GM21390 (cell line): ENCODE measurements at regions not wholly inside any gene's neighbourhood (a gene's known extent, or its start where the extent isn't known, plus 50 kb on each side); places are given as distances from the start of the nearest gene placed in this dataset.

Experiments
- ATAC-seq: cut with Tn5 transposase; IDR thresholded peaks from one replicate; pipeline ENCODE4 v1.9.1; 2021; ENCODE audit not compliant: unreplicated experiment

DNA sequence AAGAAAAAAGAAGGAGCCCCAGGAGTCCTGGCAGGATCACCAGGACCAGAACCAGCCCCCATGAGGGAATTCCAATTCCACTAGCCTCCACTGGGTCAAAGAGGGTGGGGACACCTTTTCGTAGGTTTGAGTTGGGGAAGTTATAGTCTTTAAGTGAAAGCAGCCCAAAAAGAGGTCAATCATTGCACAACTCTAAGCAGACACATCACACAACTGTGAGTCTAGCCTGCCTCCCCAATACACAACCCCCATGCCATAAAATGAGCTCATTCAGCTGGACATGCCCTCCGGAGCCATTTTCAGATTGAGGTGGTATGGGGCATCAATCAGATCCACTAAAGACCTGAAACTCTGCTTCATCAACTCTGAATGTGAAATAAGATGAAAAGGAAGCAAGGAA lies 179.9 kb downstream of the NPHP4 start:
- no peak for ATAC-seq

DNA sequence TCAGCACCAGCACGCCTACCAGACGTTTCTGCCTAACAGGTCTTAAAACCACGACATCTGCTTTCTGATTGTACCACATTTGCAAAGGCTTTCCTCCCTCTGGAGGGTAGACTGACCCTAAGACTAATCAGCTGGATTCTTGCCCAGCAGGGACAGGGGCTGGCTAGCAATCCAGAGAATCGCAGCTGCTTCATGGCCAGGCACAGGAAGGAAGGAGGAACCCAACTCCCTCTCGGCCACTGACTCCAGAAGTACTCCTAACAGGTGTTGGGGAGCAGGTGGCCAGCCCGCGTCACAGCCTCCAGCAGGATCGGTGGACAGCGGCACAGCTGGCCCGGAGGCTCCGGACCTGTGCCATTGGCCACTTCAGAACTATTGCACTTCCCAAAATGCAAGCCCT lies 180.8 kb downstream of the NPHP4 start:
- no peak for ATAC-seq

DNA sequence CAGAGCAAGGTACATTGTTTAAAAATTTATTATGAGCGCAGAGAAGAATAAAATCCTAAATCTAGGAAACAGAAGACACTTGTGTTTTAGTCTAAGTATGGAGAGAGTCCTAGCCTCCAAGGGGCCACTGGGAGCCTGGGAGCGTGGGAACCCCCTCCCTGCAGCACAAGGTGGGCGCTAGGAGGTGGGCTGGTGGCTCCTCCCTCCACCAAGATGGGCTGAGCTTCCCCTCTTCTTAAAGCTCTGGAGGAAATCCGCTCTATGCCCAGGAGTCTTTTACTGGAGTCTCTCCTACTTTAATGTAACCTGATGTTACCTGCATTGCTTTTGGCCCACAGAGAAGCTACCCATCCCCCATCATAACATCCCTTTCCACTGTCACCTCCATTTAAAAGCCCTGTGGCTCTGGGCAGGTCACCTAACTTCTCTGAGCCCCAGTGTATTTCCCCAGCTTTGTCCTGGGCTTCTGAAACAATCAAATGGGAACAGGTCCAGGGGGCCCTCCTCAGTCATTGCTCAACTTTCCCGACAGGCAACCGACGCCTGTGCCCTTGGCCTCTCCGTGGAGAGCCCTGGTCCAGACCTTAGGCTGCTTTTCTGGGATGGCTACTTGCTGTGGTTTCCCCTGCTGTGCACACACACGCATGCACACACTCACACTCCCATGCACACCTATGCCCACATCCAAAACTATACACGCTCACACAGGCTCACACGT lies 181.5 kb downstream of the NPHP4 start:
- ATAC-seq: no peak

DNA sequence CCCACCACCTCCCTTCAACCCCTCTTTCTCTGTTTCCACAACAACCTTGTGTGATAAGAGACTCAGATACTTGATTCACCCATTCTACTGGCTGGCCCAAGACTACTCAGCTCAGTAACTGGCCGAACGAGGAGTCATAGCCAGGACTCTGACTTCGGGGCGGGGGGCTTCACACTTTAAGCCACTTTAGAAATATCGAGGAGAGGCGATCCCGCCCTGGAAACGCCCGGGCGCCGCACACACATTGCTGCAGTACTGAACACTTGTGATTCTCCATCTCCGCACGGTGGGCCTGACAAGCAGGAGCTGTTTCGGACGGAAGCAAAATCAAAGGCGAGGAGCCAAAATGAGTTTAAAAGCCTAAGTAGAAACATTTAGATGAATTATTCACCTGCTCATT lies 182.1 kb downstream of the NPHP4 start:
- no peak for ATAC-seq

DNA sequence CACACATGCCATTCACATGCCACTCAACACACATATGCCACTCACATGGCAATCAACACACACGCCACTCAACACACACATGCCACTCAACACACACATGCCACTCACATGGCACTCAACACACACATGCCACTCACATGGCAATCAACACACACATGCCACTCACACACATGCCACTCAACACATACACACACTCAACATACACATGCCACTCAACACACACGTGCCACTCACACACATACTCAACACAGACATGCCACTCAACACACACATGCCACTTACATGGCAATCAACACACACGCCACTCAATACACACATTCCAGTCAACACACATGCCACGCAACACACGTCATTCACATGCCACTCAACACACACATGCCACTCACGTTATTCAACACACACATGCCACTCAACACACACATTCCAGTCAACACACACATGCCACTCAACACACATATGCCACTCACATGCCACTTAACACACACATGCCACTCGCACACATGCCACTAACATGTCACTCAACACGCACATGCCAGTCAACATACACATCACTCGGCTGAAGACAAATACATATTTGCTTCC lies 182.9 kb downstream of the NPHP4 start:
- no peak for ATAC-seq

DNA sequence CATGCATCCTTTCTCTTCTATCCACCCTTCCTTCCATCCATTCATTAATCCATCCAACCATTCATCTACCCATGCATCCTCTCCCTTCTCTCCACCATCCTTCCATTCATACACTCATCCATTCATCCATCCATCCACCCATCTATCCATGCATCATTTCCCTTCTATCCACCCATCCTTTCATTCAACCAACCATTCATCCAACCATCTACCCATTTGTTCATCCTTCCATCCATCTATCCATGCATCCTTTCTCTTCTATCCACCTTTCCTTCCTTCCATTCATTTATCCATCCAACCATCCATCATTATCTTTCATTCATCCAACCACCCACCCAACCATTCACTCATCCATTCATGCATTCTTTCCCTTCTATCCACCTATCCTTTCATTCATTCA lies 188.4 kb downstream of the NPHP4 start:
- ATAC-seq: no peak

DNA sequence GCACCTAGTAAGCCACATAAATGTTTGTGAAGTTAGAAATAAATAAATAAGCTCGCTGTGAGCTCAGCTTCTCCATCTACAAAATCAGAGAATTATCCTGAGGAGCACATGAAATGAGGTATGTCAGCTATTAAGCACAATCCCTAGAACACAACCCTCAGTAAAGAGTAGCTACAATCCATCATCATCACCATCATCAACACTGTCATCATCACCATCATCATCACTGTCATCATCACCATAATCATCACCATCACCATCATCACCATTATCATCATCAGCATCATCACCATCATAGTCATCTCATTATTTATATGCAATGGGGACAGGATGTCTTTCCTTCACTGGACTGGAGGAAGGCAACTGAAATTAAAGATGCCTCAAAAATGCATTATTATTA lies 189.6 kb downstream of the NPHP4 start:
- ATAC-seq: no peak

DNA sequence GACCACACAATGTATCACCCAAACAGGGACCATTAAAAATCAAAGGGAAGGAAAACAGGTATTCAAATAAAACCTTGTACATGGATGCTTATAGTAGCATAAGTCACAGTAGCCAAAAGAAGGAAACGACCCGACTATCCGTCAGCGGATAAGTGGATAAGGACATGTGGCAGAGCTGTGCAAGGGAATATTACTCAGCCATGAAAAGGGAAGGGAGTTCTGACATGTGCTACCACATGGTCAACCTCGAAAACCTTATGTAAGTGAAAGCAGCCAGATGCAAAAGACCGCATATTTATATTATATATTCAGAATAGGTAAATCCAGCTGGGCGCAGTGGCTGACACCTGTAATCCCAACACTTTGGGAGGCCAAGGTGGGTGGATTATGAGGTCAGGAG lies 193.3 kb downstream of the NPHP4 start:
- ATAC-seq: no peak

DNA sequence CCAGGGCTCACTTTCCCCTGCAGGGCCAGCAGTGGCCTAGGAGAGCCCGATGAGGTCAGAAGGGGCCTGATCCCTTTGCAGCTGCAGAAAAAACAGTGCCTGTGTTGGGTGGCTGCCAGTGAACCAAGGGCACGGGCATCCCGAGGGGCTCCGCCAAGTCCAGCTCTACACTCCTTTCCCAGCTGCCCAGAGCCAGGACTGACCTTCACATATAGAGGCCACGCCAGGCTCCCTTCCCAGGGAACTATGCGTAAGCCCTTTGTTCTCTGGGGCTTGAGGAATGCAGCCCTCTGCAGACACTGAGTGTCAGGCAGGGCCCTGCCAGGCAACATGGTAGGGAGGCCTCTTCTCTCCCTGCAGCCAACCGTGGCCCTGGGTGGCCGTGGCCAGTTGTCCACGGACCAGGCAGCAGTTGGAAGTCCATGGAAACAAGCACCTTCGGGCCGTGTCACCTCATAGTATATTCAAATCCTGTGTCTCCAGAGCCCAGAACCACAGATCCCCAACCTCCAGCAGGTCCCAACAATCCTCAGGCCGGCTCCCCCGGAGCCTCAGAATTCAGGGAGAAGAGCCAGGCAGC lies 194.0 kb downstream of the NPHP4 start:
- ATAC-seq: no peak

DNA sequence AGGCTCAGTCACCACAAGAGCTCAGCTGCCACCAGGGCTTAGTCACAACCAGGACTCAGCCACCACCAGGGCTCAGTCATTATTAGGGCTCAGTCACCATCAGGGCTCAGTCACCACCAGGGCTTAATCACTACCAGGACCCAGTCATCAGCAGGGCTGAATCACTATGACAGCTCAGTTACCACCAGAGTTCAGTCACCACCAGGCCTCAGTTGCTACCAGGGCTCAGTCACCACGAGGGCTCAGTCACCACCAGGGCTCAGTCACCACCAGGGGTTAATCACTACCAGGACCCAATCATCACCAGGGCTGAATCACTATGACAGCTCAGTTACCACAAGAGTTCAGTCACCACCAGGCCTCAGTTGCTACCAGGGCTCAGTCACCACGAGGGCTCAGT lies 196.2 kb downstream of the NPHP4 start:
- no peak for ATAC-seq

DNA sequence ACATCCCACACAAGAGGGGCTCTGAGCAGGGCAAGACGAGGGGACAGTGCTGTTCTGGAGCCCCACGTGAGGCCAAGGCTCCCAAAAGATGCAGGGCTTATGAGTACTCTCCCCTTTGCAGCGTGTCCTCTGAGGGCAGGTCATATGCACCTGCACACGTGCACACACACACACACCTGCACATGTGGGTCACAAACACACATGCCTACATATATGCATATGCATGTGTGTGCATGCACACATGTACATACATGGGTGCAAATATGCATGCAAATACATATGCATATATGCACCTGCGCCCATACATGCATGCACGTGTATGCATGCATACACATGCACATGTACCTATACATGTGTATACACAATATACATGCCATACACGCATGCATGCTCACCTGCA lies 197.9 kb downstream of the NPHP4 start:
- no peak for ATAC-seq

DNA sequence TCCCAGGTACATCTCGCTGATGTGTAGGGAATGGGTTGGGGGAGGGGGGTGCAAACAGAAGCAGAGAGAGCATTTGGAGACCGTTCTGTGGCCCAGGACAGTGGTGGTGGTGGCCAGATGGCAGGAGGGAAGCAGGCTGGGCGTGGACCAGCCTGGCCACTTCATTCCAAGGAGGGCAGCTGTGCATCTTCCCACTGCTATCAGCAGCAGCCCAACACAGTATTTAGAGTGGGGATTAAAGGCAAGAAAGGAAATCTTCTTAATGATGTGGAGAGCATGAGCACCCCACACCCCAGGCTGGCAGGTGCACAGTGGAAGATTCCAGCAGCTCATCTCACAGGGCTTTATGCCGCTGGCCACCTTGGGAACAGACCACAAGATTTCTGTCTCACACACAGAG lies 198.7 kb downstream of the NPHP4 start:
- ATAC-seq: no peak

DNA sequence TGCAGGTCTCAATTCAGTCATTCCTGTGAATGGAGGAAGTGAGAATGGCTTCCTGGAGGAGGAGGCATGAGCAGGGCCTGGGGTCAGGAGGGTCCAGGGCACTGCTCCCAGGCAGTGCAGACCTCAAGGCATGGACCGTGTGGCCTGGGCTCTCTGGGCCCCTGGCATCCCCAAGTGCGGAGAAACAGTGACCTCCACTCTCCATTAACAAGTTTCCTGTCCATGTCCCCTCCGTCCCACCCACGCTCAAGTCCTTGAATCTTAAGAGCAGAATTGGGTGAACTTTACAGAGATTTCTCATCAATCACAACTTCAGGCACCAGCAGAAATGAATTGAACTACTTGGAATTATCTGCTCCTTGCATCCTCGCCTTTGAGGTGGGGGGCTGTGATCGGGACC lies 211.1 kb downstream of the NPHP4 start:
- ATAC-seq: no peak

DNA sequence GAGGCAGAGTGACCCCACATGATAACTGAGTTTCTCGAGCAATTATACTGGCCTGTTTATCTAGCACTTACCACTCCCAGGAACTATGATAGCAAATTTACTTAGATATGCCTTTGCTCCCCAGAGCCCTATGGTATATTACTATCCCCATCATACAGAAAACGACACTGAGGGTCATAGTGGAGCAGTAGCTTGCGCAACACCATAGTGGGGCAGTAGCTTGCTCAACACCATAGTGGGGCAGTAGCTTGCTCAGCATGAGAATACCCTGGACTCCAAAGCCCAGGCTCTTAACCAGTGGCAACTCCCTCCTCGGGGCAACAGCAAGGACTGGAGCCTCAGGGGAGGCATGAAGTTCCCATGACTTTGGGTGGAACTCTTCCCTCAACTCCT lies 211.9 kb downstream of the NPHP4 start:
- no peak for ATAC-seq

DNA sequence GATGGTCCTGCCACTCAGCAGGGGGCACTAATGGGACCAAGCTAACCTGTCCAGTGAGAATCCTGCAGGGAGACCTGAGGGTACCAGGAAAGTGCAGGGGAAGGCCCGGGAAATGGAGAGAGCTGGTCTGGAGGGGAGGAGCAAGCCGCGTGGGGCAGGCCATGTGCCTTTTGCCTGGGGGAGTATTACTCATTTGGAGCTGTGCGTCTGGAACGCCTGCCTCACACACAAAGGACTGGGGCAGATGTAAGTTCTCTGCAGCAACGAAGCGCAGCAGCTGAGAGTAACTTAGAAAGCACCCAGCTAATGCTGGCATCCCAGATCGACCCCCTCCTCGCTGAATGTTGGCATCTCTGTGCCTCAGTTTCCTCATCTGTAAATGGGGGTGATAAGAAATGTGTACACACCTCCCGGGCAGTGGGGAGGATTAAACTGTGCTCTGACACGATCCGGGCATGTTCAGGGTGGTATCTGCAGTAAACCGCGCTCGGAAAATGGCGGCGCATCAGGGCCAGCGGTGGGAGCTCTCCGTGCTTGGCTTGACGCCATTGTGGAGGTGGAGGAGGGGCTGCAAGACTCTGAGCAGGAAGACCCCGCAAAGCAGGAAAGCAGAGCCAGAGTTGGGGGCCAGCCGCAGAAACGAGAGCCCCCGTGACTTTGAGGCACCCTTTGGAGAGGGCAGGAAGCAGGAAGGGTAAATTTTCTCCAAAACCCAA lies 212.5 kb downstream of the NPHP4 start:
- ATAC-seq: no peak

DNA sequence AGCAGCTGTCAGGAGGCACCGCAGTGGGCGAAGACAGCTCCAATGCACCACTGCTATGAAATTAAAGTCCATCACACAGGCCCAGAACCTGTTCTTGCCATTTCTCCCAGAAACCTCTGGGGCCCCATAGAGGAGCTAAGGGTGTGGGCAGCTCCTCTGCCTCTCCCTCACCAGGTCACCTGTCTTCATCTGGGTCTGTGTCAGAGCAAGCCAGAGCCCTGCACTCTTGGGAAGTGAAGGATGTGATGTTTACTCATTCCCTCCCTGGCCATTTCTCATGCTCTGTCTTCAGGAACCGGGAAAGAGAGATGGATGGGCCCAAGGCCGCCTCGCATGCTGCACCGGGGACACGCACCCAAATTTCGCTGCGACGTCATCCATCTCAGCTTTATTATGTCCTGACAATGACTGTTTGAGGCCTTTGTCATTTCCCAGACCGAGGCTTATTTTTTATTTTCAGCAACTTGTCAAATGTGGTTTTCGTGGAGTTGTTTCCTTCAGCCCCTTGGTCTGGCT lies 216.1 kb downstream of the NPHP4 start:
- ATAC-seq: no peak

DNA sequence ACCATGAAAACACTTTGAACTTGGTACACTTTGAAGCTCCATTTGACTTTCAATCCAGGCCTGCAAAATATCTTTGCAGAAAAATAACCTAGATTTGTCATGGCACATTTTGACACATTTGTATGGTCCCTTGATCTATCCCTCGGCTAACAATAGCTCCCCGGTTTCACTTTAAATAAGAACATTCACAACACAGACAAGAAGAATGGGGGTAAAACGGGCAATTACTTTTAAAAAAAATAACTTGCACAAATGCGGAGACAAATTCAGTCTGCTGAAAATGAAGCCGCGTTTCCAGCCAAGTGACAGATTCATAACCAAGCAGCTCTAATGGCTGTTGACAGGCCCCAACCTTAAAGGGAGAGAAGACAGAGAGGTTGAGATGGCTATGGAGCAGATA lies 218.2 kb downstream of the NPHP4 start:
- ATAC-seq: no peak

DNA sequence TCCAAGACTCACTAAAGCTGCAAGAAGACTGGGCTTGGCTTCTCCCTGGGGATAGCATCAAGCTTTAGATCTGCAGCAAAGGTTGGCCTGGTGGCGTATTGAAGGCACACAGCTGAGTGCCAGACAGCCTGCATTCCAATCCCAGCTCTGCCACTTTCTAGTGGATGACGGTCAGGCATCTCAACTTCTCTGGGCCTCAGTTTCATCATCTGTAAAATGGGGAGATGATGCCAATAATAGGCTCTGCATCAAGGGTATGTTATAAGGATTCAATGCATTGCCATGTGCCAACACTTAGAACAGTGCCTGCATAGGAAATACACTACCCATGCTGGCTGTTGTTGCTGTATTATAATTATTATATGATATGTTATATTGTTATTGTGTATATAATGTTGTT lies 220.4 kb downstream of the NPHP4 start:
- ATAC-seq: no peak

DNA sequence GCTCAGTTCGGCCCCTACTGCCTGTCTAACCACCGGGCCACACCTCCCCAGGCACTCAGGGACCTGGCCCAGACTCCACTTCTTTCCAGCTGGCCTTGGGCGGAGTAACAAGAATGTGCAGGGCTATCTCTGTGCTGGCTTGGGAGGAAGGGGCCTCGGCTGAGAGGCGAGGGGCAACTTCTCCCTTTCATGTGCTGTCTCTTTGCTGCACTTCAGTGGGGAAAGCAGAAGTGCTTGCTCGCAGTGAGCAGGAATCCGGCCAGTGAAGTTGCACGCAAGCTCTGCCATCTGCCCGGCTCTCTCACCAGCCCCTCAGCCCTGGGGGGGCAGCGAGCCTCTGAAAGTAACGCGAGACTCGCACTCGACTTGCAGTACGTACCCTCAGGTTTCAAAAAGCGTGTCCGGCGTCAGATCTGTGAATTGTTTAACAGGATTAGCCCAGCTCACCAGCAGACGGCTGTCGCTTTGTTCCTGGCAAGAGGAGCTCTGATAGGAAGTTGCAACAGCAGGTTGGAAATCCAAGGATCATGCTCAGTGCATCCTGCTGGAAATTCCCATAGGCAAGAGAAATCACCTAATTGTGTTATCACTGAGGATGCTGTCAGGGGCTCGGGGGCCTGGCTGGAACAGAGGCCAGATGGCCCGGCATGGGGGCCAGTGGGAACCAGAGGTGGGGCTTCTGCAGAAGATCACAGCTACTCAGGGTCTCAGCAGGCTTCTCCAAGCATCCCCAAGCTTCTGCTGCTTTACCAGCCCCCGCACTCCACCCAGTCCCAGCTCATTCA lies 221.1 kb downstream of the NPHP4 start:
- ATAC-seq: no peak

DNA sequence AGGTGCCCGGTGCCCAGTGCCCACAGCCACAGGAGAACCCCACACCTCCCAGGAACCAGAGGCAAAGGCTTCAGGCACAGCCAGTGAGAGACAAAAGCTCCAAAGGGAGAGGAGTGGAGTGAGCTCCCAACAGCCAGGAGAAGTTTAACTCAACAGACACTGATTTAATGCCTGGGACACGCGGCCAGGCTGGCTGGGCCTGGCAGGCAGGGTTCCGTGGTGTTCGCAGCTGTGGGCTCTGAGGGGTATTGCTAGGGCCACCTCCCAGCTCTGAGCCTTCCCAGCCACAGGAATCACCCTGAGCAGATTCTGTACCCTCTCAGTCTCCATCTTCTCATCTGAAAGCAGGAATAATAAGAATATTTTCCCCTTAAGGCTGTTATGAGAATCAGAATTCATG lies 222.5 kb downstream of the NPHP4 start:
- no peak for ATAC-seq

DNA sequence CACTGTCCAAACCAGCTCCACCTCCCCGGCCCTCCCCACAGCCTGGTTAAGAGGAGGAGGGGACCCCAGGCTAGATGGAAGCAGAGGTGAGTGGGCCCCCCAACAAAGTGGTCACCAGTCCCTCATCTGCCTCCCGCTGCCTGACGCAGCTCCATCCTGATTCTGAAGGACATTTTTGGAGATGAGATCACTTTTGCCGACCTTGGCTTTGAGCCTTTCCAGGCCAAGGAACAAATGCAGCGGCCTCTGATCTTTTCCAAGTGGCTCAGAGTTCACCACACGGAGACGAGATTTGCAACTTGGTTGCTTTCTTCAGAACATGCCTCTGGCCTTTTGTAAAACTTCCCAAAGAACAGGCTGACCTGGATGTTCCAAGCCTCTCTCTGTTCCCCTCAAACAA lies 223.1 kb downstream of the NPHP4 start:
- no peak for ATAC-seq
